NCI-H2196 treated with DMSO at 0.1 percent for 48 hours (cell line): ENCODE measurements at regions not wholly inside any gene's neighbourhood (a gene's known extent, or its start where the extent isn't known, plus 50 kb on each side); places are given as distances from the start of the nearest gene placed in this dataset.
"Not testable (repeated sequence)": the region's sequence is repeated elsewhere in the genome, so short reads cannot be mapped to it uniquely, and the experiment has no call there.

Experiments used
- DNase-seq: peaks from one replicate; lab custom pipeline; 2025; ENCODE audit not compliant: unreplicated experiment; lab: John Stamatoyannopoulos, UW

- DNase-seq, result no peak
Measured at GRCh38 chr13:81020010-81020409, 679.1 kb upstream of the SPRY2 start.

DNA sequence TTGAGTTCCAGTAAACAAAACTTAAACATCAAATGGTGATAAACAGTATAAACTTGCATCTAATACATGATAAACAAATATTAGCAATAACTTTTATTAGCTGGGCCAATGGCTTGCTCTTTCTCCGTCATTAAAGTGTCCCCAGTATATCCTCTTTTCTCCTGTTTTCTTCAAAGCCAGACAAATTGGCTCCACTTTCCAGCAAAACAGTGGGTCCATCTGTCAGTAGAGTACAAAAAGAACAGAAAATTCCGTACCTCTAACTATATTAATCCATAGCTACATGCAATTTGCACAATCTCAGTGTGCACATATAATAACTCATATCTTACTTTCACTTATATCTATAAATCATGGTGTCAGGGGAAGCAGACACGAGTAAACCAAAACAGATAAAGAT, 678.0 kb upstream of the SPRY2 start:
- no peak for DNase-seq

GRCh38 chr13:81017513-81018152, 676.7 kb upstream of the SPRY2 start:
- DNase-seq, result peak; percentile 12

DNA sequence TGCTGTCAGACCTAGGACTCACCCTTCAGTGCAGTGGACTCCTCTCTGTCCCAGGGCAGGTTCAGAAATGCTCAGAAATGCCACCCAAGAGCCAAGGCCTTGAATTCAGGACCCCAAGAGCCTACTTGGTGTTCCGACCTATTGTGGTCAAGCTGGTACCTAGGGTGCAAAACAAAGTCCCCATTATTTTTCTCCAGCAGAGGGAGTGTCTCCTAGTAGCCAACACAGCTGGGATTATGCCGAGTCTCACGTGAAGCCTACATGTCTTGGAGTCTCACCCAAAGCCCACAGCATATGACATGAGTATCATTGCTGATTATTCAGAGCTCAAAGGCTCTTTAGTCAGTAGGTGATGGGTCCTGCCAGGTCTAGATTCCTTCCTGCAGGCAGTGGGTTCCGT, 671.1 kb upstream of the SPRY2 start:
- DNase-seq, result no peak

GRCh38 chr13:81001828-81002385, 661.0 kb upstream of the SPRY2 start:
- no peak for DNase-seq

DNA sequence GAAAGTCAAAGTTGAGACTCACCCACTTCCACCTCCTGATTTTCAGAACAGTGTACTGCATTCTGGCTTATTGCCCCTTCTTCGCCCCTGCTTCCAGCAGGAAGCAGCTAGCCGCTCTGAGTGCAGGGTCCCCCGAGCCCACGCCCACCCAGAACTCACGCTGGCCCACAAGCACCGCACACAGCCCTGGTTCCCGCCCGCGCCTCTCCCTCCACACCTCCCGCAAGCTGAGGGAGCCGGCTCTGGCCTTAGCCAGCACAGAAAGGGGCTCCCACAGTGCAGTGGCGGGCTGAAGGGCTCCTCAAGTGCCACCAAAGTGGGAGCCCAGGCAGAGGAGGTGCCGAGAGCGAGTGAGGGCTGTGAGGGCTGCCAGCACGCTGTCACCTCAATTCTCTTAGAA, 657.7 kb upstream of the SPRY2 start:
- not testable (repeated sequence) for DNase-seq

GRCh38 chr13:80989747-80990146, 648.8 kb upstream of the SPRY2 start:
- DNase-seq, result no peak

- DNase-seq, result no peak
Measured at GRCh38 chr13:80989241-80989640, 648.3 kb upstream of the SPRY2 start.

GRCh38 chr13:80988391-80989151, 647.6 kb upstream of the SPRY2 start:
- no peak for DNase-seq

DNA sequence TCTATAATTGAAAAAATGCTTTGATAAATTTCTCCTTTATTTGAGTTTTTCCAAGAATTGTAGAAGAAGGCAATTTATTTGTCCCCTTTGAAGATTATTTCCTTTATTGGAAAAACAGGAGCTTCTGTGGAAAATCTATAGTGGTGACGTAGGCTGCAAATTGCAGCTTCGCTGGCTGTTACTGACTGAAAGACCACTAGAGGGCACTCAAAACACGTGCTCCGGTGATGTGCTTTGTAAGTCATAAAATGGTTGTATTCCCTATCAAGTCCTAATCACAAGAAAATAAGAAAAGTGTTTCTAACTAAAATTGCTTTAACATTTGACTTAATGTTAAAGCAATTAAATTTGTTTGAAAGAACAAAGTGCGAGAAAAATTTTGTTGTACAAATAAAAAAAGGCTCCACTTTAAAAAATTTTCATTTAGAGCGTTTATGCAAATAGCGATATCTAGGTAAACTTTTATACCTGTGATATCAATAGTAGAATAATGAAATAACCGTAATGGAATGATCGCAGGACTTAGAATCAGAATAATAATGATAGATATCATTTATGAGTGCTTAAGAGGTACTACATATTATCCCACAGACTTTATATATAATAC, 638.2 kb upstream of the SPRY2 start:
- peak; percentile 0 for DNase-seq

GRCh38 chr13:80977168-80977567, 636.2 kb upstream of the SPRY2 start:
- DNase-seq, result no peak

GRCh38 chr13:80975903-80976302, 635.0 kb upstream of the SPRY2 start:
- no peak for DNase-seq

- DNase-seq, result no peak
Measured at GRCh38 chr13:80973721-80974120, 632.8 kb upstream of the SPRY2 start.

GRCh38 chr13:80972857-80973478, 632.0 kb upstream of the SPRY2 start:
- no peak for DNase-seq

GRCh38 chr13:80965097-80965496, 624.2 kb upstream of the SPRY2 start:
- no peak for DNase-seq

DNA sequence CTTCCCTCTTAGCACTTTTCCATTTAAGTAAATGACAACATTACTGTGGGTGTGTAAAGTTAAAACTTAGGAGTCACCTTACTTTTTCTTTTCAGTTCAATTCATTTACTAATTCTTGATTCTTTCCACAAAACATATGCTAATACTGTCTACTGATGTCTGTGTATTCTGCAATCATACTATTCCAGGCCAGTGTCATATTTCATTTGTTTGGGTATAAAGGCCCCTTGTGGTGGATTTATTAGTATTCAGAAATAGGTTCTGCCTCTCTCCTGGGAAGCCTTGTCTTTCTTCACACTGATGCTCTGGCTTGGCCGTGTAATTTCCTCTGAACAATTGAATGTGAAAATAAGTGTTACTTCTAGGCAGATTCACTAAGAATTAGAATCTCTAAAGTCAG, 621.9 kb upstream of the SPRY2 start:
- no peak for DNase-seq

DNA sequence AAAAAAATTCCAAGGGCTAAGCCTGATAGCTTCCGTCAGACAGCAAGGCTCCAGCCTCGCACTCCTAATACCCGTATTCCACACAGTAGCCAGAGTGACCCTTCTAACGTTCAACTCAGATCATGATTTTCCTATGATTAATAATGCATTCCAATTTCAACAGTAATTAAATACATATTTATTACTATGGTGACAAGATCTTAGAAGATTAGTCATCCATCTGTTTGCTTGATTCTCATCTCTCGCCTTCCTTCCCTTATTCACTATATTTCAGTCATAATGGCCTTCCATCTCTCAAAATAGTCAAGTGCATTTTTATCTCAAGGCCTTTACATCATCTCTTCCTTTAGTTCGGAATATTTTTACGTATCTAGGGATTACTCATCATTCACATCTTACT, 621.2 kb upstream of the SPRY2 start:
- DNase-seq, result no peak

DNA sequence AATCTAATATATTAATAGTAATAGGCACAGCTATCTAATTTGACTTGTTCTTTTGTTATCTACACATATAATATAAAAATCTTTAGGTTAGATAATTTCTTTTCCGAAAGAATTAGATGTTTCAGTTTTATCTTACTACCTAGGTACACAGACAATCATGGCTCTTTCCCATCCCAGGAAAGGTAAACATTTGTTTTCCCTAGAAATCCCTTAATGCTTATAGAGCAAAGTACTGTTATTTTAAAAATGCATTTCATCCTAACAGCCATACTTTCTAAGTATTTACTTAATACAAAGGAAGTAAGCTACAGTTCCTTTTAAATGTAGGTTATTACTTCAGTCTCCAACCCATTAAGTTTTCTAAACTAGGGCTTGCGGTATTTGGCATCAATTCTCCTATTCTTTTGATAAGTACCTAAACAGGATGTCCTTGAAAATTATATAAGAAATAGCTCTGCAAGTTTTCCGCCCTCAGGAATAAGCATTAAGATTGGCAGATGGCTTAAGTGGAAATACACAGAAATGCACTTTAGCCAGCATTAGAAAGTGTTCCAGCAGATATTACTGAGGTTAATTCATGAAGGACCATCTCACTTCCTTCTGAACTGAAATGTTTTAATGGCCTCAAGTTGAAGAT, 616.2 kb upstream of the SPRY2 start:
- DNase-seq, result no peak

- no peak for DNase-seq
Measured at GRCh38 chr13:80955501-80955900, 614.6 kb upstream of the SPRY2 start.

GRCh38 chr13:80952158-80952557, 611.2 kb upstream of the SPRY2 start:
- DNase-seq, result no peak
